HG02623 (cell line): ENCODE measurements at regions not wholly inside any gene's neighbourhood (a gene's known extent, or its start where the extent isn't known, plus 50 kb on each side); places are given as distances from the start of the nearest gene placed in this dataset.
"Not testable (repeated sequence)": the region's sequence is repeated elsewhere in the genome, so short reads cannot be mapped to it uniquely, and the experiment has no call there.

Experiments
- ATAC-seq: cut with Tn5 transposase; IDR thresholded peaks from one replicate; pipeline ENCODE4 v1.9.1; 2021; ENCODE audit warnings: moderate library complexity; ENCODE audit not compliant: unreplicated experiment

- no peak for ATAC-seq
Measured at GRCh38 chr1:61028136-61028535, 54.2 kb upstream of the NFIA start.

GRCh38 chr1:61018068-61018467, 64.3 kb upstream of the NFIA start:
- not testable (repeated sequence) for ATAC-seq

- no peak for ATAC-seq
Measured at GRCh38 chr1:61017651-61018050, 64.7 kb upstream of the NFIA start.

- no peak for ATAC-seq
Measured at GRCh38 chr1:61013946-61014667, 68.3 kb upstream of the NFIA start.

- no peak for ATAC-seq
Measured at GRCh38 chr1:61013189-61013945, 69.0 kb upstream of the NFIA start.

GRCh38 chr1:61012341-61012761, 70.0 kb upstream of the NFIA start:
- no peak for ATAC-seq

GRCh38 chr1:61011561-61012263, 70.6 kb upstream of the NFIA start:
- ATAC-seq = no peak

GRCh38 chr1:61007534-61008364, 74.6 kb upstream of the NFIA start:
- ATAC-seq = no peak

- ATAC-seq = no peak
Measured at GRCh38 chr1:61005614-61006580, 76.5 kb upstream of the NFIA start.

- ATAC-seq = no peak
Measured at GRCh38 chr1:61004262-61005003, 77.9 kb upstream of the NFIA start.

- ATAC-seq = no peak
Measured at GRCh38 chr1:61000327-61000726, 82.0 kb upstream of the NFIA start.

GRCh38 chr1:60998786-60999185, 83.6 kb upstream of the NFIA start:
- no peak for ATAC-seq

GRCh38 chr1:60994828-60995492, 87.4 kb upstream of the NFIA start:
- ATAC-seq = no peak

- ATAC-seq = no peak
Measured at GRCh38 chr1:60994369-60994768, 88.0 kb upstream of the NFIA start.

- no peak for ATAC-seq
Measured at GRCh38 chr1:60992165-60992564, 90.2 kb upstream of the NFIA start.

GRCh38 chr1:60990714-60991090, 91.7 kb upstream of the NFIA start:
- ATAC-seq = no peak

GRCh38 chr1:60989749-60990713, 92.3 kb upstream of the NFIA start:
- ATAC-seq = no peak
